SK-N-SH (cell line): ENCODE measurements at regions not wholly inside any gene's neighbourhood (a gene's known extent, or its start where the extent isn't known, plus 50 kb on each side); places are given as distances from the start of the nearest gene placed in this dataset.

Experiments used
- CTCF ChIA-PET: fragments of 300-600, 350-600 bp; formaldehyde crosslinking; extraction: SDS; loops from one replicate; lab custom pipeline; 2021; lab: Yijun Ruan, JAX
- POLR2A ChIA-PET: fragments of 350-600 bp; sonication (Branson Sonifier 250); formaldehyde crosslinking; extraction: SDS; loops from one replicate; lab custom pipeline; 2020; ENCODE audit warnings: antibody characterized with exemption, inconsistent platforms; lab: Yijun Ruan, JAX
- DNase-seq: peaks from one replicate; pipeline ENCODE4 v3.0.0; 2012
- H2AFZ ChIP-seq: fragments of 200-600 bp; sonication (generic); 2 replicates; pipeline ENCODE4 v1.8.1; 2016; ENCODE audit warnings: antibody characterized with exemption, mild to moderate bottlenecking, low read depth
- H3F3A ChIP-seq: fragments of 200-600 bp; sonication (generic); replicated peaks from 2 replicates; pipeline ENCODE3; 2016; ENCODE audit warnings: antibody characterized with exemption, mild to moderate bottlenecking; ENCODE audit not compliant: insufficient read depth
- H3K27ac ChIP-seq, 2 experiments: fragments of 200-500 bp in 1 of 2; fragments of 200-600 bp in 1 of 2; sonication (Bioruptor generic) in 1 of 2; sonication (generic), shearing (Covaris generic) in 1 of 2; 2 replicates each; pipeline versions ENCODE4 v1.5.1 to v1.6.1; 2014 to 2016; ENCODE audit warnings: low read depth in 2 of 2, inconsistent platforms in 1 of 2, low read length in 1 of 2, mild to moderate bottlenecking in 1 of 2, mixed read lengths in 1 of 2
- H3K27me3 ChIP-seq: fragments of 200-600 bp; sonication (generic), shearing (Covaris generic); 2 replicates; pipeline ENCODE4 v1.6.1; 2016; ENCODE audit warnings: mixed run types; ENCODE audit not compliant: insufficient read depth
- H3K36me3 ChIP-seq, 2 experiments: fragments of 200-500 bp in 1 of 2; fragments of 200-600 bp in 1 of 2; sonication (Bioruptor generic) in 1 of 2; sonication (generic) in 1 of 2; replicated peaks in 1 of 2; 2 replicates each; pipeline versions ENCODE3 to v1.5.1; 2014 to 2016; ENCODE audit warnings: low read length in 1 of 2, mild to moderate bottlenecking in 1 of 2; ENCODE audit not compliant: insufficient read depth in 2 of 2, control insufficient read depth in 1 of 2
- H3K4me1 ChIP-seq, 2 experiments: fragments of 200-500 bp in 1 of 2; fragments of 200-600 bp in 1 of 2; sonication (Bioruptor generic) in 1 of 2; sonication (generic), shearing (Covaris generic) in 1 of 2; 2 replicates each; pipeline versions ENCODE4 v1.5.1 to v1.6.1; 2014 to 2016; ENCODE audit warnings: low read depth in 1 of 2, low read length in 1 of 2, mixed run types in 1 of 2; ENCODE audit not compliant: insufficient read depth in 2 of 2, control insufficient read depth in 1 of 2
- H3K4me2 ChIP-seq: fragments of 200-600 bp; sonication (generic), shearing (Covaris generic); 2 replicates; pipeline ENCODE4 v1.6.1; 2017; ENCODE audit warnings: mixed run types
- H3K4me3 ChIP-seq, 2 experiments: fragments of 200-500 bp in 1 of 2; fragments of 200-600 bp in 1 of 2; sonication (Bioruptor generic) in 1 of 2; sonication (generic), shearing (Covaris generic) in 1 of 2; 2 replicates each; pipeline versions ENCODE4 v1.5.1 to v1.8.1; 2014 to 2016; ENCODE audit warnings: low read depth in 2 of 2, inconsistent platforms in 1 of 2, low read length in 1 of 2, mild to moderate bottlenecking in 1 of 2, mixed read lengths in 1 of 2, moderate library complexity in 1 of 2
- H3K79me2 ChIP-seq: fragments of 200-600 bp; sonication (generic); 2 replicates; pipeline ENCODE4 v1.8.1; 2017; ENCODE audit warnings: mild to moderate bottlenecking; ENCODE audit not compliant: insufficient read depth
- H3K9ac ChIP-seq: fragments of 200-600 bp; sonication (generic); 2 replicates; pipeline ENCODE4 v1.6.1; 2017; ENCODE audit warnings: mixed run types
- H3K9me2 ChIP-seq: fragments of 200-600 bp; sonication (generic); 2 replicates; pipeline ENCODE4 v1.6.1; 2017; ENCODE audit warnings: mixed run types
- H3K9me3 ChIP-seq: fragments of 200-600 bp; sonication (generic); 2 replicates; pipeline ENCODE4 v1.6.1; 2017; ENCODE audit warnings: mixed run types, mild to moderate bottlenecking, moderate library complexity
- H4K20me1 ChIP-seq: fragments of 200-600 bp; sonication (generic); 2 replicates; pipeline ENCODE4 v1.6.1; 2017; ENCODE audit warnings: mild to moderate bottlenecking, mixed run types; ENCODE audit not compliant: insufficient read depth
- CHD2 ChIP-seq: fragments of 150-350 bp; IDR thresholded peaks from 2 replicates; pipeline ENCODE4 v1.6.1; 2018; ENCODE audit warnings: low read length; ENCODE audit not compliant: partially characterized antibody
- EZH2phosphoT487 ChIP-seq: fragments of 200-600 bp; sonication (generic); IDR thresholded peaks from 2 replicates; pipeline ENCODE4 v1.6.1; 2017; ENCODE audit warnings: low read depth, mixed run types, mild to moderate bottlenecking, antibody characterized with exemption, moderate library complexity, borderline replicate concordance
- FOXJ3 ChIP-seq: sonication (generic); formaldehyde crosslinking; IDR thresholded peaks from 2 replicates; pipeline ENCODE4 v1.5.1; 2020; ENCODE audit warnings: mild to moderate bottlenecking, missing genetic modification reagents
- GATA2 ChIP-seq: sonication (generic); formaldehyde crosslinking; IDR thresholded peaks from 2 replicates; pipeline ENCODE4 v1.5.0; 2020; ENCODE audit warnings: mild to moderate bottlenecking, missing genetic modification reagents
- JUND ChIP-seq: IDR thresholded peaks from 2 replicates; pipeline ENCODE4 v1.4.0; 2012
- MXI1 ChIP-seq: IDR thresholded peaks from 2 replicates; pipeline ENCODE4 v1.6.1; 2012; ENCODE audit warnings: mild to moderate bottlenecking, low read depth, low read length, improper control_type of control experiment
- WGBS: methylation state at CpG from one replicate; pipeline ENCODE4 v1.1.6; 2017; ENCODE audit warnings: low lambda C conversion rate; 5-methylcytosine and 5-hydroxymethylcytosine counted together
- TF ChIP-seq, protein P1 (sequence below): IDR thresholded peaks from 2 replicates; pipeline ENCODE4 v1.6.1; 2012; ENCODE audit warnings: mild to moderate bottlenecking, low read depth, low read length, moderate library complexity
- TF ChIP-seq, protein P2 (sequence below): IDR thresholded peaks from 2 replicates; pipeline ENCODE4 v1.4.0; 2012; ENCODE audit warnings: low read depth, borderline replicate concordance
- TF ChIP-seq, protein P3 (sequence below): fragments of 200-600 bp; sonication (generic); IDR thresholded peaks from 2 replicates; pipeline ENCODE4 v1.6.1; 2017; ENCODE audit warnings: antibody characterized with exemption, mild to moderate bottlenecking, moderate library complexity
- TF ChIP-seq, protein P4 (sequence below): fragments of 150-350 bp; IDR thresholded peaks from 2 replicates; pipeline ENCODE4 v1.6.1; 2017; ENCODE audit warnings: antibody characterized with exemption, low read length, low read depth, borderline replicate concordance

DNA sequence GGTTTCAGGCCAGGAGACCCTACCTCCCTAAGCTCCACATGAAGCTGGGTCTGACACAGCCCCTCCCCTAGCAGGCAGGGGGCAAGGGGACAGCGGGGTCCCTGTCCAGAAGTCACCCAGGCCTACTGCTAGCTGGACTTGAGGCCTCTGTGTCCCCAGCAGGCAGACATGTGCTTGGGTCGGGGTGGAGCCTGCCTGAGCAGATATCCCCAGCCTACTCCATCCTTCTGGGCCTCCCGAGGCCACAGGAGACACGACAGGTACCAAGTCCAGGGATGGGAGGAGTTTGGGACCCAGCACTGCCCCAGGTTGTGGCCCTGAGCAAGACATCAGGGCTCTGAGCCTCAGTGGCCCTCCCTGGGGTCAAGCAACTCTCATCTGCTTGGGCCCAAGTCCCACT lies 105.2 kb upstream of the EIF5 start:
- Histone ChIP-seq H3K36me3 (no peaks in the 10 kb centered on the region), H3K27me3 (no peaks in the 10 kb centered on the region), H3K4me3 (no peak overlapping the region), H4K20me1 (no peaks in the 10 kb centered on the region), H2AFZ (no peak overlapping the region), H3K4me1 (no peaks in the 10 kb centered on the region; a peak in 1 of 4 replicates), H3K4me2 (no peak overlapping the region), H3K79me2 (no peaks in the 10 kb centered on the region), H3K9me2 (no peaks in the 10 kb centered on the region), H3K9ac (no peak overlapping the region), H3F3A (no peaks in the 10 kb centered on the region), H3K27ac (no peak overlapping the region), H3K9me3 (no peaks in the 10 kb centered on the region)
- ChIA-PET CTCF (interaction anchor here (1.0 kb wide), 1 partner anchor 102 kb away, joined by 3 read pairs; no protein-coding TSS in a partner anchor), POLR2A (no interaction called here)
- WGBS: 40% methylated on average over 1 of the region's 4 CpGs
- DNase-seq: peak; percentile 26
- no peak for TF ChIP-seq EZH2phosphoT487
- TF ChIP-seq GATA2: no peak
- TF ChIP-seq MXI1: no peak
- no peak for TF ChIP-seq JUND
- no peak for TF ChIP-seq CHD2
- TF ChIP-seq, protein P1, sequence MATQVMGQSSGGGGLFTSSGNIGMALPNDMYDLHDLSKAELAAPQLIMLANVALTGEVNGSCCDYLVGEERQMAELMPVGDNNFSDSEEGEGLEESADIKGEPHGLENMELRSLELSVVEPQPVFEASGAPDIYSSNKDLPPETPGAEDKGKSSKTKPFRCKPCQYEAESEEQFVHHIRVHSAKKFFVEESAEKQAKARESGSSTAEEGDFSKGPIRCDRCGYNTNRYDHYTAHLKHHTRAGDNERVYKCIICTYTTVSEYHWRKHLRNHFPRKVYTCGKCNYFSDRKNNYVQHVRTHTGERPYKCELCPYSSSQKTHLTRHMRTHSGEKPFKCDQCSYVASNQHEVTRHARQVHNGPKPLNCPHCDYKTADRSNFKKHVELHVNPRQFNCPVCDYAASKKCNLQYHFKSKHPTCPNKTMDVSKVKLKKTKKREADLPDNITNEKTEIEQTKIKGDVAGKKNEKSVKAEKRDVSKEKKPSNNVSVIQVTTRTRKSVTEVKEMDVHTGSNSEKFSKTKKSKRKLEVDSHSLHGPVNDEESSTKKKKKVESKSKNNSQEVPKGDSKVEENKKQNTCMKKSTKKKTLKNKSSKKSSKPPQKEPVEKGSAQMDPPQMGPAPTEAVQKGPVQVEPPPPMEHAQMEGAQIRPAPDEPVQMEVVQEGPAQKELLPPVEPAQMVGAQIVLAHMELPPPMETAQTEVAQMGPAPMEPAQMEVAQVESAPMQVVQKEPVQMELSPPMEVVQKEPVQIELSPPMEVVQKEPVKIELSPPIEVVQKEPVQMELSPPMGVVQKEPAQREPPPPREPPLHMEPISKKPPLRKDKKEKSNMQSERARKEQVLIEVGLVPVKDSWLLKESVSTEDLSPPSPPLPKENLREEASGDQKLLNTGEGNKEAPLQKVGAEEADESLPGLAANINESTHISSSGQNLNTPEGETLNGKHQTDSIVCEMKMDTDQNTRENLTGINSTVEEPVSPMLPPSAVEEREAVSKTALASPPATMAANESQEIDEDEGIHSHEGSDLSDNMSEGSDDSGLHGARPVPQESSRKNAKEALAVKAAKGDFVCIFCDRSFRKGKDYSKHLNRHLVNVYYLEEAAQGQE: no peak
- TF ChIP-seq, protein P2, sequence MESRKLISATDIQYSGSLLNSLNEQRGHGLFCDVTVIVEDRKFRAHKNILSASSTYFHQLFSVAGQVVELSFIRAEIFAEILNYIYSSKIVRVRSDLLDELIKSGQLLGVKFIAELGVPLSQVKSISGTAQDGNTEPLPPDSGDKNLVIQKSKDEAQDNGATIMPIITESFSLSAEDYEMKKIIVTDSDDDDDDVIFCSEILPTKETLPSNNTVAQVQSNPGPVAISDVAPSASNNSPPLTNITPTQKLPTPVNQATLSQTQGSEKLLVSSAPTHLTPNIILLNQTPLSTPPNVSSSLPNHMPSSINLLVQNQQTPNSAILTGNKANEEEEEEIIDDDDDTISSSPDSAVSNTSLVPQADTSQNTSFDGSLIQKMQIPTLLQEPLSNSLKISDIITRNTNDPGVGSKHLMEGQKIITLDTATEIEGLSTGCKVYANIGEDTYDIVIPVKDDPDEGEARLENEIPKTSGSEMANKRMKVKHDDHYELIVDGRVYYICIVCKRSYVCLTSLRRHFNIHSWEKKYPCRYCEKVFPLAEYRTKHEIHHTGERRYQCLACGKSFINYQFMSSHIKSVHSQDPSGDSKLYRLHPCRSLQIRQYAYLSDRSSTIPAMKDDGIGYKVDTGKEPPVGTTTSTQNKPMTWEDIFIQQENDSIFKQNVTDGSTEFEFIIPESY: no peak
- TF ChIP-seq, protein P3, sequence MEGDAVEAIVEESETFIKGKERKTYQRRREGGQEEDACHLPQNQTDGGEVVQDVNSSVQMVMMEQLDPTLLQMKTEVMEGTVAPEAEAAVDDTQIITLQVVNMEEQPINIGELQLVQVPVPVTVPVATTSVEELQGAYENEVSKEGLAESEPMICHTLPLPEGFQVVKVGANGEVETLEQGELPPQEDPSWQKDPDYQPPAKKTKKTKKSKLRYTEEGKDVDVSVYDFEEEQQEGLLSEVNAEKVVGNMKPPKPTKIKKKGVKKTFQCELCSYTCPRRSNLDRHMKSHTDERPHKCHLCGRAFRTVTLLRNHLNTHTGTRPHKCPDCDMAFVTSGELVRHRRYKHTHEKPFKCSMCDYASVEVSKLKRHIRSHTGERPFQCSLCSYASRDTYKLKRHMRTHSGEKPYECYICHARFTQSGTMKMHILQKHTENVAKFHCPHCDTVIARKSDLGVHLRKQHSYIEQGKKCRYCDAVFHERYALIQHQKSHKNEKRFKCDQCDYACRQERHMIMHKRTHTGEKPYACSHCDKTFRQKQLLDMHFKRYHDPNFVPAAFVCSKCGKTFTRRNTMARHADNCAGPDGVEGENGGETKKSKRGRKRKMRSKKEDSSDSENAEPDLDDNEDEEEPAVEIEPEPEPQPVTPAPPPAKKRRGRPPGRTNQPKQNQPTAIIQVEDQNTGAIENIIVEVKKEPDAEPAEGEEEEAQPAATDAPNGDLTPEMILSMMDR: no peak
- TF ChIP-seq, protein P4, sequence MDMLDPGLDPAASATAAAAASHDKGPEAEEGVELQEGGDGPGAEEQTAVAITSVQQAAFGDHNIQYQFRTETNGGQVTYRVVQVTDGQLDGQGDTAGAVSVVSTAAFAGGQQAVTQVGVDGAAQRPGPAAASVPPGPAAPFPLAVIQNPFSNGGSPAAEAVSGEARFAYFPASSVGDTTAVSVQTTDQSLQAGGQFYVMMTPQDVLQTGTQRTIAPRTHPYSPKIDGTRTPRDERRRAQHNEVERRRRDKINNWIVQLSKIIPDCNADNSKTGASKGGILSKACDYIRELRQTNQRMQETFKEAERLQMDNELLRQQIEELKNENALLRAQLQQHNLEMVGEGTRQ: no peak
- no peak for TF ChIP-seq FOXJ3
